Coronary artery (tissue), 2 donors: ENCODE measurements at regions not wholly inside any gene's neighbourhood (a gene's known extent, or its start where the extent isn't known, plus 50 kb on each side); places are given as distances from the start of the nearest gene placed in this dataset.

ENCODE experiments used
- DNase-seq: peaks from one replicate; pipeline ENCODE4 v3.0.0-alpha.2; 2017; ENCODE audit warnings: low spot score
- H3K27ac ChIP-seq, 2 donors: fragments of 200-600 bp; sonication (generic); one replicate each; pipeline ENCODE4 v1.5.1; 2016 to 2019
- H3K4me3 ChIP-seq: fragments of 200-600 bp; sonication (generic); 2 replicates; pipeline ENCODE4 v1.5.1; 2016; ENCODE audit warnings: mild to moderate bottlenecking, moderate library complexity
- TF ChIP-seq, protein P1 (sequence below): fragments of 200-600 bp; sonication (generic); IDR thresholded peaks from one replicate; pipeline ENCODE4 v1.5.1; 2019; ENCODE audit warnings: antibody characterized with exemption

- TF ChIP-seq, protein P1, sequence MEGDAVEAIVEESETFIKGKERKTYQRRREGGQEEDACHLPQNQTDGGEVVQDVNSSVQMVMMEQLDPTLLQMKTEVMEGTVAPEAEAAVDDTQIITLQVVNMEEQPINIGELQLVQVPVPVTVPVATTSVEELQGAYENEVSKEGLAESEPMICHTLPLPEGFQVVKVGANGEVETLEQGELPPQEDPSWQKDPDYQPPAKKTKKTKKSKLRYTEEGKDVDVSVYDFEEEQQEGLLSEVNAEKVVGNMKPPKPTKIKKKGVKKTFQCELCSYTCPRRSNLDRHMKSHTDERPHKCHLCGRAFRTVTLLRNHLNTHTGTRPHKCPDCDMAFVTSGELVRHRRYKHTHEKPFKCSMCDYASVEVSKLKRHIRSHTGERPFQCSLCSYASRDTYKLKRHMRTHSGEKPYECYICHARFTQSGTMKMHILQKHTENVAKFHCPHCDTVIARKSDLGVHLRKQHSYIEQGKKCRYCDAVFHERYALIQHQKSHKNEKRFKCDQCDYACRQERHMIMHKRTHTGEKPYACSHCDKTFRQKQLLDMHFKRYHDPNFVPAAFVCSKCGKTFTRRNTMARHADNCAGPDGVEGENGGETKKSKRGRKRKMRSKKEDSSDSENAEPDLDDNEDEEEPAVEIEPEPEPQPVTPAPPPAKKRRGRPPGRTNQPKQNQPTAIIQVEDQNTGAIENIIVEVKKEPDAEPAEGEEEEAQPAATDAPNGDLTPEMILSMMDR, result no peak
- Histone ChIP-seq H3K27ac (no peak overlapping the region), H3K4me3 (no peak overlapping the region)
- no peak for DNase-seq
Observed at GRCh38 chr9:26078706-26079105, 400.5 kb upstream of the TUSC1 start.

DNA sequence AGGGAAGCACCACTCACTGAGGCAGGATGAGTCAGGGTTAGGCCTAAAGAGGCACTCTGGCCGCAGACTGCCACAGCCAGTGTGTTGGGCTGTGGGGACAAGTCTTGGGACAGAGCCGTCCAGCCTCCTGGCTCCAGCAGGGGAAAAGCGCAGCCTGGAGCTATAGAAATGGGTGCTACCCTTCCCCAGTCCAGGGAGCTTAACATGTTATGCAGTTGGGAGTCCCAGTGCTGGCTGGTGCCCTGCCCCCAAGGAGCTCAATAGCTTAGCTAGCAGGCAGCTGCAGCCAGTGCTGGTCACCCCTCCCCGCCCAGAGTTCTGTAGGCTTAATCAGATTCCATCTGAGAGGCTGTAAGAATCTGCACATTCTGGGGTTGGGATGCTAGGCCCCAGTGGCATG, 399.6 kb upstream of the TUSC1 start:
- H3K4me3 ChIP-seq, result no peak overlapping the region
- DNase-seq, result no peak
- TF ChIP-seq, protein P1, result no peak
- H3K27ac ChIP-seq, result no peak overlapping the region

DNA sequence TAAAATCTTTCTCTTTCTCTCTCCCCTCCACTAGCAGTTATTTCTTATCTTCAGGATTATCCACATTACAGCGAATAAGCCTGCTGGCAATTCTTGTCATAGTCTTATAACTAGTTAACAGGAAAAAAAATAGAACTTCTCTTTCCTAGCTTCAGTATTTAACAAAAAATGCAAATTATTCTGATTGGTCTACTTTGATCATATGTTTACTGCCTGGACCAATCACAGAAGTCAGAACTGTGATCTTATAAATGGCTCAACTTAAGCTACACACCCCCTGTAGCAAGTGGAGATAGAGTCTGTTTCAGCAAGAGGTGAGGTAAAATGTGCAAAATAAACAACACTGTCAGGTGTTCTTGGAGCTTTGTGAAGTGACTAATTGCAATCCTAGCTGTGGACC, 389.4 kb upstream of the TUSC1 start:
- TF ChIP-seq, protein P1, result no peak
- Histone ChIP-seq H3K4me3 (no peak overlapping the region), H3K27ac (no peak overlapping the region)
- DNase-seq, result no peak

GRCh38 chr9:26066237-26066636, 388.0 kb upstream of the TUSC1 start:
- H3K4me3 ChIP-seq, result no peak overlapping the region
- no peak overlapping the region for H3K27ac ChIP-seq
- no peak for DNase-seq
- TF ChIP-seq, protein P1, result no peak

GRCh38 chr9:26061948-26062575, 383.8 kb upstream of the TUSC1 start:
- Histone ChIP-seq H3K27ac (no peak overlapping the region), H3K4me3 (no peak overlapping the region)
- TF ChIP-seq, protein P1, result no peak
- DNase-seq, result no peak

DNA sequence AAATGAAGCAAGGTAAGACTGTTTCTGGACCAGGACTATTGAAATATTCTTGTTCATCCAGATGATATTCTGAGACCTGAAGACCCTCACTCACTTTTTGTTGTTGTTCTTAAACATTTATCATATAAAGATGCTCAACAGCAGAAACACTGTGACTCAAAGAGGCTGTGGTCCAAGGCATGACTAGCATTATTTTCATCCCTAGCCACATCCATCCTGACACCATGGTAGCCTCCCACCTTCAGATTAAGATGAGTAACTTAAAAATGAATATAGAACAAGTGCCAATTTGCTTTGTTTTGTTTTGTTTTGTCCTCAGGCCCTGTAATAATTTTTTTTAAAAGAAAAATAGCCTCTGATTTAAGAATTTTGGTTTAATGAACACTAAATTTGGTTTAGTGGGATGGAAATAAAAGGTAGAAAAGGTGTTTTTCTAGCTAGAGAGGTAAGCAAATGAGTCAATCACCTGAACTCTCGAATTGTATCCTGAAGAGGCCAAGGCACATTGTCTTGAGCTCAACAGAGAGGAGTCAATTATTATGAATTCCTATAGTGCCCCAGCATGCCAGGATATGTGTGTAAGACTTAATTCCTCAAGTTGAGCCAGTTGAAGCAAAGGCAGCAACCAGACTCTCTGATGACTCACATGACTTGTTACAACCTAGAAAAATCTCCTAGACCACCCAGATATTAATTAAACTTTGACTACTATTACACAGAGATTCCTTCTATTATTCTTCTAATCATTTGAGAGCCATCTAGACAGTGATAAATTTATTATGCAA, 380.1 kb upstream of the TUSC1 start:
- no peak for DNase-seq
- TF ChIP-seq, protein P1, result no peak

GRCh38 chr9:26057050-26057449, 378.8 kb upstream of the TUSC1 start:
- H3K4me3 ChIP-seq, result no peak overlapping the region
- H3K27ac ChIP-seq, result no peak overlapping the region
- TF ChIP-seq, protein P1, result no peak
- no peak for DNase-seq

More for the DNA sequence above, 380.1 kb upstream of the TUSC1 start:
- H3K4me3 ChIP-seq, result no peak overlapping the region
- no peak overlapping the region for H3K27ac ChIP-seq
